DND-41 (cell line): ENCODE measurements at regions not wholly inside any gene's neighbourhood (a gene's known extent, or its start where the extent isn't known, plus 50 kb on each side); places are given as distances from the start of the nearest gene placed in this dataset.

Experiments
- ATAC-seq: fragments of 200-7000 bp; cut with Tn5 transposase; 3 replicates; pipeline ENCODE4 v1.9.1; 2021; ENCODE audit warnings: low read depth; ENCODE audit not compliant: insufficient read depth
- DNase-seq: peaks from one replicate; pipeline ENCODE4 v3.0.0-alpha.2; 2020
- H2AFZ ChIP-seq: 2 replicates; pipeline ENCODE4 v1.6.0; 2012; ENCODE audit warnings: low read depth, low read length
- H3K27ac ChIP-seq: 2 replicates; pipeline ENCODE4 v1.5.1; 2012; ENCODE audit warnings: low read length, inconsistent platforms
- H3K27me3 ChIP-seq: fragments of 200-600 bp; sonication (generic); 2 replicates; pipeline ENCODE4 v1.6.0; 2012; ENCODE audit warnings: low read length, mild to moderate bottlenecking, inconsistent platforms; ENCODE audit not compliant: insufficient read depth, poor library complexity
- H3K36me3 ChIP-seq: 2 replicates; pipeline ENCODE4 v1.5.1; 2012; ENCODE audit warnings: low read length, inconsistent platforms; ENCODE audit not compliant: insufficient read depth
- H3K4me1 ChIP-seq: 2 replicates; pipeline ENCODE4 v1.5.1; 2012; ENCODE audit warnings: mild to moderate bottlenecking, low read length; ENCODE audit not compliant: insufficient read depth
- H3K4me2 ChIP-seq: 2 replicates; pipeline ENCODE4 v1.6.0; 2012; ENCODE audit warnings: mild to moderate bottlenecking, moderate library complexity, low read length, inconsistent platforms; ENCODE audit not compliant: insufficient read depth
- H3K4me3 ChIP-seq, 2 experiments: fragments of 200-600 bp in 1 of 2; shearing (Covaris generic) in 1 of 2; 2 replicates each; pipeline ENCODE4 v1.5.1; 2012 to 2016; ENCODE audit warnings: inconsistent platforms in 2 of 2, low read length in 2 of 2, mild to moderate bottlenecking in 2 of 2, low read depth in 1 of 2, moderate library complexity in 1 of 2
- H3K79me2 ChIP-seq: 2 replicates; pipeline ENCODE4 v1.6.0; 2012; ENCODE audit warnings: low read length, inconsistent platforms; ENCODE audit not compliant: insufficient read depth
- H3K9ac ChIP-seq: 2 replicates; pipeline ENCODE4 v1.6.0; 2012; ENCODE audit warnings: low read depth, mild to moderate bottlenecking, inconsistent platforms, low read length, moderate library complexity
- H3K9me3 ChIP-seq: 2 replicates; pipeline ENCODE4 v1.5.1; 2012; ENCODE audit warnings: low read length, moderate library complexity, mild to moderate bottlenecking, inconsistent platforms; ENCODE audit not compliant: insufficient read depth, severe bottlenecking
- H4K20me1 ChIP-seq: 2 replicates; pipeline ENCODE4 v1.6.0; 2012; ENCODE audit warnings: low read length; ENCODE audit not compliant: insufficient read depth
- CTCF ChIP-seq: IDR thresholded peaks from 2 replicates; pipeline ENCODE4 v1.5.1; 2012; ENCODE audit warnings: borderline replicate concordance, low read length, moderate library complexity, mild to moderate bottlenecking; ENCODE audit not compliant: poor library complexity, severe bottlenecking; ENCODE audit errors: extremely low read depth
- EZH2 ChIP-seq: IDR thresholded peaks from 3 replicates; pipeline ENCODE4 v1.6.1; 2012; ENCODE audit warnings: borderline replicate concordance, low read depth, mild to moderate bottlenecking, moderate library complexity, low read length, inconsistent platforms; ENCODE audit not compliant: severe bottlenecking

- no peak overlapping the region for H2AFZ ChIP-seq
- ATAC-seq (no peak), DNase-seq (no peak)
- H3K36me3 ChIP-seq: no peaks in the 10 kb centered on the region
- H3K4me2 ChIP-seq: no peak overlapping the region
- no peak overlapping the region for H3K27ac ChIP-seq
- TF ChIP-seq EZH2: no peak
- TF ChIP-seq CTCF: no peak
- H3K27me3 ChIP-seq: no peaks in the 10 kb centered on the region
- H4K20me1 ChIP-seq: no peaks in the 10 kb centered on the region
- H3K4me1 ChIP-seq: no peaks in the 10 kb centered on the region
- H3K79me2 ChIP-seq: no peaks in the 10 kb centered on the region
- H3K9ac ChIP-seq: no peak overlapping the region
- no peaks in the 10 kb centered on the region for H3K9me3 ChIP-seq
- no peak overlapping the region for H3K4me3 ChIP-seq
These were observed 470.4 kb upstream of the IGFBP3 start for GRCh38 chr7:46391231-46392201.

- no peaks in the 10 kb centered on the region for H4K20me1 ChIP-seq
- H3K36me3 ChIP-seq: no peaks in the 10 kb centered on the region
- no peaks in the 10 kb centered on the region for H3K9me3 ChIP-seq
- no peak overlapping the region for H3K27ac ChIP-seq
- TF ChIP-seq EZH2 (no peak), CTCF (no peak)
- no peaks in the 10 kb centered on the region for H3K79me2 ChIP-seq
- no peak overlapping the region for H3K4me3 ChIP-seq
- H3K9ac ChIP-seq: no peak overlapping the region
- H3K4me2 ChIP-seq: no peak overlapping the region
- DNase-seq (no peak), ATAC-seq (no peak)
- H3K27me3 ChIP-seq: no peaks in the 10 kb centered on the region
- no peaks in the 10 kb centered on the region for H3K4me1 ChIP-seq
- H2AFZ ChIP-seq: no peak overlapping the region
These were observed 469.0 kb upstream of the IGFBP3 start for GRCh38 chr7:46390042-46390441.

- H3K79me2 ChIP-seq: no peaks in the 10 kb centered on the region
- no peaks in the 10 kb centered on the region for H4K20me1 ChIP-seq
- no peak overlapping the region for H3K4me2 ChIP-seq
- no peaks in the 10 kb centered on the region for H3K36me3 ChIP-seq
- no peak overlapping the region for H3K9ac ChIP-seq
- no peaks in the 10 kb centered on the region for H3K9me3 ChIP-seq
- DNase-seq (no peak), ATAC-seq (no peak)
- no peaks in the 10 kb centered on the region for H3K27me3 ChIP-seq
- H3K4me1 ChIP-seq: no peaks in the 10 kb centered on the region
- no peak overlapping the region for H3K27ac ChIP-seq
- H2AFZ ChIP-seq: no peak overlapping the region
- H3K4me3 ChIP-seq: no peak overlapping the region
- TF ChIP-seq CTCF (no peak), EZH2 (no peak)
These were observed 468.1 kb upstream of the IGFBP3 start for GRCh38 chr7:46389146-46389545.
